Fibroblast of villous mesenchyme (primary cell): ENCODE measurements at regions not wholly inside any gene's neighbourhood (a gene's known extent, or its start where the extent isn't known, plus 50 kb on each side); places are given as distances from the start of the nearest gene placed in this dataset.

Experiments used
- DNase-seq: peaks from one replicate; pipeline ENCODE4 v3.0.0-alpha.2; 2010; ENCODE audit warnings: low read depth
- H3K4me3 ChIP-seq: 2 replicates; pipeline ENCODE4 v1.5.1; 2011; ENCODE audit warnings: low read depth, mild to moderate bottlenecking, low read length
- CTCF ChIP-seq: IDR thresholded peaks from 2 replicates; pipeline ENCODE4 v1.5.1; 2012; ENCODE audit warnings: low read depth, mild to moderate bottlenecking, low read length; ENCODE audit not compliant: insufficient read depth

DNA sequence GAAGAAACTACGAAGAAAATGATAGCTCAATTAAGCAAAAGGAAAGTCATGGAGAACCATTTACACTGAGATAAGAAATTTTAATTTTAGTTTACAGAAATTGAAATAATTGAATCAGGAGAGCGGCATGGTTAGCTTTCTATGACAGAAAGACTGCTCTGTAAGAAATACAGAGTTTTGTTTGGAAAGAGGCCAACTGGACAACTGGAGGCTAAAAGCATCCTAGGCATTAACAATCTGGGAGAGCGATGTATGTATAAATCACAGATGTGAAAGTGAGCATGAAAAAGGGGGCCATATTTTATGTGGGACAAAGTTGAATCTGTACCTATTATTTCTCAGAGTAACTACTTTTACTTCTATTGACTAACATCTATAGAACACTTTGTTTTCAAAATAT, 1608.8 kb upstream of the PCDH20 start:
- DNase-seq, result no peak
- no peak for TF ChIP-seq CTCF
- H3K4me3 ChIP-seq, result no peak overlapping the region

GRCh38 chr13:63011996-63012395, 1596.3 kb upstream of the PCDH20 start:
- DNase-seq, result no peak
- H3K4me3 ChIP-seq, result no peak overlapping the region
- no peak for TF ChIP-seq CTCF

- no peak overlapping the region for H3K4me3 ChIP-seq
- no peak for TF ChIP-seq CTCF
- DNase-seq, result no peak
These were observed 1594.5 kb upstream of the PCDH20 start for GRCh38 chr13:63010072-63010658.

- H3K4me3 ChIP-seq, result no peak overlapping the region
- no peak for TF ChIP-seq CTCF
- no peak for DNase-seq
These were observed 1590.0 kb upstream of the PCDH20 start for GRCh38 chr13:63005625-63006024.

DNA sequence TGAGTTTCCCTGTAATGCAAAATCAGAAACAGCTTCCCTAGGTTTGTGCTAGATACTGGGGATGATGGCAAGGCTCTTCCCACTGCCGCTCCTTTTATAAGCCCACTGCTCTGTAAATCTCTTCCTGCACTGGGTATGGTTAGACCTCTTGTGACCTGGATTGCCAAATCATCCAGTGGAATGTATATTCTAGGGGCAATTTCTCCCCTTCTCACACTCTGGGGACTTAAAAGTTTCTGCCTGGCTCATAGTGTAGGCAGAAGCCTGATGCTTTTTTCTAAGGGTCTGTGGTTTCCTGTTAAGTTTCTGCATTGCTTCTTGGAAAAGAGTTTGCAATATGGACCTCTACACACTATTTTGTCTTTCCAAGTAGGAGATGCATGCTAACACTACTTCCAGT, 1582.0 kb upstream of the PCDH20 start:
- no peak for DNase-seq
- H3K4me3 ChIP-seq, result no peak overlapping the region
- TF ChIP-seq CTCF, result no peak

DNA sequence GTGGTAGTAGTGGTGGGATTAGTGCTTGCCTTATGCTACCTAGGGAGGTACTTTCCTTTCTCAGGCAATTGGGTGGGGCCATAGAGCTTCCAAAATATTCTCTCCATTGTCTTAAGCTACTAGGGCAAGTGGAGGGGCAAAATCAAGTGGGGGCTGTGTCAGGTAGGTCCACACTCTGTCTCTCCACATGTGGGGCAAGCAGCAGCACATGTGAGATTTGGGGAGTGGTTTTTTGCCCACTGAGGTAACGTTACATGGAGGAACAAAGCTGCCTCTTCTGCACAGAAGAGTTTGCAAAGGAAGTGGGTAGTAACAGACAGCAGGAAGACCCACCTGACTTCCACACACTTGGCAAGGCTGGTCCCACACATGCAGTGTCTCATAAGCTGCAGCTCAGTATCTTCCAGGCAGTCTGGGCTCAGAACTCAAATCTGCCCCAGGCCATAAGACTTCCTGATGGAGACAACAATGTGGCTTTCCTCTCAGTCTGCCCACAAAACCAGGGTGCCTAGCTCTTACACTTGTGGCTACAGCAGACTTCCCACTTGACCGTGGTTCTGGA, 1581.5 kb upstream of the PCDH20 start:
- DNase-seq, result no peak
- H3K4me3 ChIP-seq, result no peak overlapping the region
- no peak for TF ChIP-seq CTCF

DNA sequence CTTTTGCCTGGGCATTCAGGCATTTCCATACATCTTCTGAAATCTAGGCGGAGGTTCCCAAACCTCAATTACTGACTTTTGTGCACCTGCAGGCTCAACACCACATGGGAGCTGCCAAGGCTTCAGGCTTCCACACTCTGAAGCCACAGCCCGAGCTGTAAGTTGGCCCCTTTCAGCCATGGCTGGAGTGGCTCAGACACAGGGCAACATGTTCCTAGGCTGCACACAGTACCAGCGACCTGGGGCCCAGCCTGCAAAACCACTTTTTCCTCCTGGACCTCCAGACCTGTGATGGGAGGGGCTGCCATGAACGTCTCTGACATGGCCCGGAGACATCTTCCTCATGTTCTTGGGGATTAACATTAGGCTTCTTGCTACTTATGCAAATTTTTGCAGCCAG, 1558.2 kb upstream of the PCDH20 start:
- no peak for DNase-seq
- no peak overlapping the region for H3K4me3 ChIP-seq
- no peak for TF ChIP-seq CTCF
